ENCODE measurements at regions not wholly inside any gene's neighbourhood (a gene's known extent, or its start where the extent isn't known, plus 50 kb on each side); places are given as distances from the start of the nearest gene placed in this dataset.

DNA sequence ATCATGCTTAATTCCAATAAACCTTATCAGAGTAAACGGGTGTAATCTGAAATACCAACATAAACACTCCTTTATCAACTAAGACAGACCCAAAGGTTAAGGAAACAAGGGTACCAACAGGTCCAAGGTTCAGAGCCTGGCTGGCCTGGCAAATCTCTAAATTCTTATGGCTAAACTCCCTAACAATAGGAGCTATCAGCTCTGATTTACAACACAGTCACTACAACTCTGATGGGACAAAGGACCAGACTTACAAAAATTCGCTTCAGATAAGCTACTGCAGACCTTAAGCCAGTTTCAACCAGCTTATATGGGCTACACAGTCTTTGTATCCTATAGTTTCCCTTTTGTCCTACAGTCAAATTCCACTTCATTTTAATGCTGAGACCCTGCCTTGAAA is 381.9 kb downstream of the ZWINT start:
- TF ChIP-seq REST (IDR thresholded peaks at IDR 0.05; ENCODE audit: insufficient replicate concordance, low read depth): no peak
- TF ChIP-seq, protein P1, sequence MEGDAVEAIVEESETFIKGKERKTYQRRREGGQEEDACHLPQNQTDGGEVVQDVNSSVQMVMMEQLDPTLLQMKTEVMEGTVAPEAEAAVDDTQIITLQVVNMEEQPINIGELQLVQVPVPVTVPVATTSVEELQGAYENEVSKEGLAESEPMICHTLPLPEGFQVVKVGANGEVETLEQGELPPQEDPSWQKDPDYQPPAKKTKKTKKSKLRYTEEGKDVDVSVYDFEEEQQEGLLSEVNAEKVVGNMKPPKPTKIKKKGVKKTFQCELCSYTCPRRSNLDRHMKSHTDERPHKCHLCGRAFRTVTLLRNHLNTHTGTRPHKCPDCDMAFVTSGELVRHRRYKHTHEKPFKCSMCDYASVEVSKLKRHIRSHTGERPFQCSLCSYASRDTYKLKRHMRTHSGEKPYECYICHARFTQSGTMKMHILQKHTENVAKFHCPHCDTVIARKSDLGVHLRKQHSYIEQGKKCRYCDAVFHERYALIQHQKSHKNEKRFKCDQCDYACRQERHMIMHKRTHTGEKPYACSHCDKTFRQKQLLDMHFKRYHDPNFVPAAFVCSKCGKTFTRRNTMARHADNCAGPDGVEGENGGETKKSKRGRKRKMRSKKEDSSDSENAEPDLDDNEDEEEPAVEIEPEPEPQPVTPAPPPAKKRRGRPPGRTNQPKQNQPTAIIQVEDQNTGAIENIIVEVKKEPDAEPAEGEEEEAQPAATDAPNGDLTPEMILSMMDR (IDR thresholded peaks at IDR 0.05; ENCODE audit: insufficient read depth, low read length): no peak
- TF ChIP-seq POLR2AphosphoS5 (IDR thresholded peaks at IDR 0.05; ENCODE audit: low read depth): no peak
- TF ChIP-seq GABPA (IDR thresholded peaks at IDR 0.05; ENCODE audit: low read depth): no peak

All from HL-60 (cell line).